ENCODE measurements at regions not wholly inside any gene's neighbourhood (a gene's known extent, or its start where the extent isn't known, plus 50 kb on each side); places are given as distances from the start of the nearest gene placed in this dataset.

DNA sequence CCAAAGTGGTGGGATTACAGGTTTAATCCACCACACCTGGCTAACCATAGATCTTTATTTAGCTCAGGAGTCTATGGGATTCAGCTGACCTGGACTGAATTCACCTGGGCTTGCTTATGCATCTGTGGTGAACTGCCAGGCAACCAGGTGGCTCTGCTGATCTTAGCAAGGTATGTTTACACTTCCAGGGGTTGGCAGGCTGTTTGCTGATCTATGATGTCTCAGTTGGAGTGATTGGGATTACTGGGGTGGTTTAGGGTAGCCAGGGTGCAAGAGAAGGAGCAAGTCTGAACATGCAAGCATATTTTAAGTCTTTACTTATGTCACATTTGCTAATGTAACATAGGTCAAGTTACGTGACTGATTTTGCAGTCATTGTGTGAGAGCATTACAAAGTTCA lies 63.6 kb upstream of the JAK2 start:
- H2AFZ ChIP-seq (ENCODE audit: low read depth, low read length): no peak overlapping the region
- H3K27me3 ChIP-seq (ENCODE audit: low read depth, low read length): no peaks in the 10 kb centered on the region
- no peak overlapping the region for H3K9ac ChIP-seq (ENCODE audit: low read length)
- H3K4me1 ChIP-seq (ENCODE audit: low read length): peaks cover 16% of the 10 kb centered on the region
- H3K36me3 ChIP-seq (replicated peaks; ENCODE audit: low read depth, low read length): no peaks in the 10 kb centered on the region
- TF ChIP-seq, protein P1, sequence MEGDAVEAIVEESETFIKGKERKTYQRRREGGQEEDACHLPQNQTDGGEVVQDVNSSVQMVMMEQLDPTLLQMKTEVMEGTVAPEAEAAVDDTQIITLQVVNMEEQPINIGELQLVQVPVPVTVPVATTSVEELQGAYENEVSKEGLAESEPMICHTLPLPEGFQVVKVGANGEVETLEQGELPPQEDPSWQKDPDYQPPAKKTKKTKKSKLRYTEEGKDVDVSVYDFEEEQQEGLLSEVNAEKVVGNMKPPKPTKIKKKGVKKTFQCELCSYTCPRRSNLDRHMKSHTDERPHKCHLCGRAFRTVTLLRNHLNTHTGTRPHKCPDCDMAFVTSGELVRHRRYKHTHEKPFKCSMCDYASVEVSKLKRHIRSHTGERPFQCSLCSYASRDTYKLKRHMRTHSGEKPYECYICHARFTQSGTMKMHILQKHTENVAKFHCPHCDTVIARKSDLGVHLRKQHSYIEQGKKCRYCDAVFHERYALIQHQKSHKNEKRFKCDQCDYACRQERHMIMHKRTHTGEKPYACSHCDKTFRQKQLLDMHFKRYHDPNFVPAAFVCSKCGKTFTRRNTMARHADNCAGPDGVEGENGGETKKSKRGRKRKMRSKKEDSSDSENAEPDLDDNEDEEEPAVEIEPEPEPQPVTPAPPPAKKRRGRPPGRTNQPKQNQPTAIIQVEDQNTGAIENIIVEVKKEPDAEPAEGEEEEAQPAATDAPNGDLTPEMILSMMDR (IDR thresholded peaks at IDR 0.05; ENCODE audit: low read depth, low read length): no peak
- no peak for TF ChIP-seq EZH2phosphoT487 (IDR thresholded peaks at IDR 0.05; ENCODE audit: low read depth)
- H3K4me2 ChIP-seq (ENCODE audit: low read length): no peak overlapping the region
- H3K27ac ChIP-seq (ENCODE audit: low read length): no peak overlapping the region
- H3K9me3 ChIP-seq (ENCODE audit: insufficient read depth, low read length): no peaks in the 10 kb centered on the region
- no peak overlapping the region for H3K4me3 ChIP-seq (ENCODE audit: low read length)
- no peaks in the 10 kb centered on the region for H4K20me1 ChIP-seq (ENCODE audit: insufficient read depth, low read length)
- H3K79me2 ChIP-seq (ENCODE audit: low read length): no peaks in the 10 kb centered on the region

DNA sequence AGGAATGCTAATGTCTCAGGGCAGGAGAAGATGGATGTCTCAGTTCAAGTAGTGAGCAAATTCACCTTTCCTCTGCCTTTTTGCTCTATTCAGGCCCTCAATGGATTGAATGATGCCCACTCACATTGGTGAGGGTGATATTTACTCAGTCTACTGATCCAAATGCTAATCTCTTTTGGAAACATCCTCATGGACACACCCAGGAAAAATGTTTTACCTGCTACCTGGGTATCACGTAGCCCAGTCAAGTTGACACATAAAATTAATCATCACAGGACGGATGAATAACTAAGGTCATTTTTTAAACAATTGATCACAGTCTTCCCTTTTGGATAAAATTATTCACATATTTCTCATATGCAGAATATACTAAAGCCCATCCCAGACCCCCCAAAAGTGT lies 63.0 kb upstream of the JAK2 start:
- Histone ChIP-seq H3K4me3 (ENCODE audit: low read length) (no peak overlapping the region), H3K27me3 (ENCODE audit: low read depth, low read length) (no peaks in the 10 kb centered on the region), H3K4me2 (ENCODE audit: low read length) (no peak overlapping the region), H3K27ac (ENCODE audit: low read length) (no peak overlapping the region), H4K20me1 (ENCODE audit: insufficient read depth, low read length) (no peaks in the 10 kb centered on the region), H3K4me1 (ENCODE audit: low read length) (peaks cover 22% of the 10 kb centered on the region), H3K79me2 (ENCODE audit: low read length) (no peaks in the 10 kb centered on the region), H3K9me3 (ENCODE audit: insufficient read depth, low read length) (no peaks in the 10 kb centered on the region), H3K36me3 (replicated peaks; ENCODE audit: low read depth, low read length) (no peaks in the 10 kb centered on the region), H3K9ac (ENCODE audit: low read length) (no peak overlapping the region), H2AFZ (ENCODE audit: low read depth, low read length) (no peak overlapping the region)
- TF ChIP-seq EZH2phosphoT487 (IDR thresholded peaks at IDR 0.05; ENCODE audit: low read depth): no peak
- TF ChIP-seq, protein P1 (IDR thresholded peaks at IDR 0.05; ENCODE audit: low read depth, low read length): no peak

DNA sequence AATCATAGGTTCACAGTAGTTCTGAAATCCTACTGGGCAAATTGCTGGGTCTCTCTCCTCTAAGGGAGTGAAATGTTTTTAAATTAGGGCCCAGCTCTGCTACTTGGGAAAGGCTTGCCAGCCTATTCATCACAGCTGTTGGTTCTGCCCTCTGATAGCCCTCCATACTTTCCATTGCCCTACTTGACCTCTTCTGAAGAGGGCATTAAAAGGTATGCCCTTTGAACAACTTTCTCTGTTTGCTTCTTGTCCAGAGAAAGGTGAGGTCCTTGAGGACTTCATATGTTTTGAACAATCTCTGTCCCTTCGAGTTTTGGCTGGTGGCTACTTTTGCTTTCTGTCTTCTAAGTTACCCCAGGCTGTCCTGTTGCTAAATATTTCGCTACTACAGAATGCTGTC lies 62.3 kb upstream of the JAK2 start:
- no peak overlapping the region for H3K4me2 ChIP-seq (ENCODE audit: low read length)
- H3K27me3 ChIP-seq (ENCODE audit: low read depth, low read length): no peaks in the 10 kb centered on the region
- no peak overlapping the region for H3K9ac ChIP-seq (ENCODE audit: low read length)
- no peak for TF ChIP-seq EZH2phosphoT487 (IDR thresholded peaks at IDR 0.05; ENCODE audit: low read depth)
- TF ChIP-seq, protein P1 (IDR thresholded peaks at IDR 0.05; ENCODE audit: low read depth, low read length): no peak
- H3K9me3 ChIP-seq (ENCODE audit: insufficient read depth, low read length): no peaks in the 10 kb centered on the region
- H3K27ac ChIP-seq (ENCODE audit: low read length): no peak overlapping the region
- no peaks in the 10 kb centered on the region for H3K36me3 ChIP-seq (replicated peaks; ENCODE audit: low read depth, low read length)
- H3K4me1 ChIP-seq (ENCODE audit: low read length): peaks cover 28% of the 10 kb centered on the region
- no peaks in the 10 kb centered on the region for H4K20me1 ChIP-seq (ENCODE audit: insufficient read depth, low read length)
- H2AFZ ChIP-seq (ENCODE audit: low read depth, low read length): no peak overlapping the region
- no peaks in the 10 kb centered on the region for H3K79me2 ChIP-seq (ENCODE audit: low read length)
- H3K4me3 ChIP-seq (ENCODE audit: low read length): no peak overlapping the region

DNA sequence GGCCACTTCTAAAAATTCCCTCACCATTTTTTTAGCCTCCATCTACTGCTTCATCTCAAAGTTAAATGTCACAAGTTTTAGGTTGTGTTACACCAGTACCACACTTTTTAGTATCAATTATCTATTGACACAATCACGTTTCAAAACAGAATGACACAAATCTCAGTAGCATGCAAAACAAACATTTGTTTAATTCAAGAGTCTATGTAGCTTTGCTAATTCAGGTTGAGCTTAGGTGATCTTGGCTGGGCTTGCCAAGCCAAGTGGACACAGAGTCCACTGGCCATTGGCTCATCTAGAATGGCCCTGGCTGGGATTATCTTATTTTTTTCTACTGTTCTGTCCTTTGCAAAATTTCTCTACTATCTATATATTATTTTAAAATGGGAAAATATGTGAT lies 61.9 kb upstream of the JAK2 start:
- TF ChIP-seq, protein P1 (IDR thresholded peaks at IDR 0.05; ENCODE audit: low read depth, low read length): no peak
- no peak for TF ChIP-seq EZH2phosphoT487 (IDR thresholded peaks at IDR 0.05; ENCODE audit: low read depth)
- H3K27me3 ChIP-seq (ENCODE audit: low read depth, low read length): no peaks in the 10 kb centered on the region
- no peak overlapping the region for H3K9ac ChIP-seq (ENCODE audit: low read length)
- H3K4me3 ChIP-seq (ENCODE audit: low read length): no peak overlapping the region
- no peak overlapping the region for H2AFZ ChIP-seq (ENCODE audit: low read depth, low read length)
- H3K27ac ChIP-seq (ENCODE audit: low read length): no peak overlapping the region
- no peak overlapping the region for H3K4me2 ChIP-seq (ENCODE audit: low read length)
- H3K36me3 ChIP-seq (replicated peaks; ENCODE audit: low read depth, low read length): no peaks in the 10 kb centered on the region
- no peaks in the 10 kb centered on the region for H4K20me1 ChIP-seq (ENCODE audit: insufficient read depth, low read length)
- no peaks in the 10 kb centered on the region for H3K79me2 ChIP-seq (ENCODE audit: low read length)
- H3K4me1 ChIP-seq (ENCODE audit: low read length): peaks cover 31% of the 10 kb centered on the region
- no peaks in the 10 kb centered on the region for H3K9me3 ChIP-seq (ENCODE audit: insufficient read depth, low read length)
